H9 (cell line): ENCODE measurements at regions not wholly inside any gene's neighbourhood (a gene's known extent, or its start where the extent isn't known, plus 50 kb on each side); places are given as distances from the start of the nearest gene placed in this dataset.

Experiments
- DNase-seq: peaks from one replicate; pipeline ENCODE4 v3.0.0-alpha.2; 2017
- H2AFZ ChIP-seq: one replicate; pipeline ENCODE4 v1.6.1; 2013; ENCODE audit warnings: mild to moderate bottlenecking, low read length, control low read depth, moderate library complexity
- H2AK5ac ChIP-seq: 2 replicates; pipeline ENCODE4 v1.6.1; 2013; ENCODE audit warnings: low read length, control low read depth, mixed read lengths; ENCODE audit not compliant: insufficient read length
- H2BK120ac ChIP-seq: one replicate; pipeline ENCODE4 v1.6.1; 2013; ENCODE audit warnings: low read depth, mild to moderate bottlenecking, low read length, control low read depth, inconsistent platforms; ENCODE audit not compliant: poor library complexity, severe bottlenecking
- H2BK12ac ChIP-seq: 2 replicates; pipeline ENCODE4 v1.6.1; 2013; ENCODE audit warnings: low read length, control low read depth, mixed read lengths, low read depth; ENCODE audit not compliant: insufficient read length
- H2BK15ac ChIP-seq: 2 replicates; pipeline ENCODE4 v1.6.1; 2013; ENCODE audit warnings: low read depth, low read length, control low read depth
- H2BK20ac ChIP-seq: one replicate; pipeline ENCODE4 v1.6.1; 2013; ENCODE audit warnings: low read depth, mild to moderate bottlenecking, low read length, control low read depth, inconsistent platforms; ENCODE audit not compliant: poor library complexity, severe bottlenecking
- H2BK5ac ChIP-seq: 2 replicates; pipeline ENCODE4 v1.6.1; 2013; ENCODE audit warnings: low read length, control low read depth, mixed read lengths; ENCODE audit not compliant: insufficient read length
- H3K14ac ChIP-seq: 2 replicates; pipeline ENCODE4 v1.6.1; 2013; ENCODE audit warnings: low read length, control low read depth; ENCODE audit not compliant: insufficient read depth
- H3K18ac ChIP-seq: 2 replicates; pipeline ENCODE4 v1.6.1; 2013; ENCODE audit warnings: low read depth, mild to moderate bottlenecking, mixed read lengths, low read length, control low read depth; ENCODE audit not compliant: insufficient read length
- H3K23ac ChIP-seq: 2 replicates; pipeline ENCODE4 v1.6.1; 2013; ENCODE audit warnings: low read length, control low read depth, mixed read lengths, low read depth; ENCODE audit not compliant: insufficient read length
- H3K23me2 ChIP-seq: 2 replicates; pipeline ENCODE4 v1.6.1; 2013; ENCODE audit warnings: low read depth, mild to moderate bottlenecking, mixed read lengths, low read length, control low read depth; ENCODE audit not compliant: insufficient read length, poor library complexity, severe bottlenecking
- H3K27ac ChIP-seq: 2 replicates; pipeline ENCODE4 v1.5.1; 2013; ENCODE audit warnings: low read length, control low read depth, mixed read lengths, low read depth; ENCODE audit not compliant: insufficient read length
- H3K27me3 ChIP-seq: 2 replicates; pipeline ENCODE4 v1.6.1; 2013; ENCODE audit warnings: low read length, control low read depth, inconsistent platforms; ENCODE audit not compliant: insufficient read depth
- H3K4ac ChIP-seq: 2 replicates; pipeline ENCODE4 v1.6.1; 2013; ENCODE audit warnings: low read depth, mild to moderate bottlenecking, control low read depth, inconsistent platforms, low read length, moderate library complexity
- H3K4me1 ChIP-seq: 2 replicates; pipeline ENCODE4 v1.6.1; 2013; ENCODE audit warnings: low read length, control low read depth, inconsistent platforms; ENCODE audit not compliant: insufficient read depth
- H3K4me2 ChIP-seq: 2 replicates; pipeline ENCODE4 v1.6.1; 2013; ENCODE audit warnings: low read length, control low read depth, mixed read lengths; ENCODE audit not compliant: insufficient read length, insufficient read depth
- H3K56ac ChIP-seq: 2 replicates; pipeline ENCODE4 v1.6.1; 2013; ENCODE audit warnings: low read depth, mild to moderate bottlenecking, mixed read lengths, low read length, control low read depth; ENCODE audit not compliant: insufficient read length
- H3K79me1 ChIP-seq: 2 replicates; pipeline ENCODE4 v1.6.1; 2013; ENCODE audit warnings: low read depth, mild to moderate bottlenecking, moderate library complexity, low read length, control low read depth, inconsistent platforms; ENCODE audit not compliant: insufficient read depth, poor library complexity, severe bottlenecking
- H3K79me2 ChIP-seq: 2 replicates; pipeline ENCODE4 v1.6.1; 2013; ENCODE audit warnings: low read length, control low read depth, inconsistent platforms; ENCODE audit not compliant: insufficient read depth
- H3K9ac ChIP-seq: 2 replicates; pipeline ENCODE4 v1.6.1; 2013; ENCODE audit warnings: low read length, control low read depth, mixed read lengths; ENCODE audit not compliant: insufficient read length; ENCODE audit errors: extremely low read depth
- H3K9me3 ChIP-seq: one replicate; pipeline ENCODE4 v1.6.1; 2013; ENCODE audit warnings: low read depth, low read length, inconsistent platforms; ENCODE audit not compliant: control insufficient read depth
- H3T11ph ChIP-seq: one replicate; pipeline ENCODE4 v1.6.1; 2013; ENCODE audit warnings: mild to moderate bottlenecking, low read length, control low read depth, inconsistent platforms
- H4K20me1 ChIP-seq: one replicate; pipeline ENCODE4 v1.6.1; 2013; ENCODE audit not compliant: control insufficient read depth, insufficient read length, insufficient read depth
- H4K5ac ChIP-seq: 2 replicates; pipeline ENCODE4 v1.6.1; 2013; ENCODE audit warnings: low read depth, mild to moderate bottlenecking, mixed read lengths, low read length, control low read depth; ENCODE audit not compliant: insufficient read length
- H4K8ac ChIP-seq: replicated peaks from 2 replicates; pipeline ENCODE4 v1.6.1; 2013; ENCODE audit warnings: low read length, control low read depth, mixed read lengths, low read depth; ENCODE audit not compliant: insufficient read length
- H4K91ac ChIP-seq: 2 replicates; pipeline ENCODE4 v1.6.1; 2013; ENCODE audit warnings: low read depth, mild to moderate bottlenecking, moderate library complexity, mixed read lengths, low read length, control low read depth; ENCODE audit not compliant: insufficient read length
- H3K27ac Mint-ChIP-seq, 3 experiments: 2 replicates in 2 of 3; 3 replicates in 1 of 3; pipeline ENCODE4 v1.8.0; 2020 to 2021; ENCODE audit warnings: mixed read lengths in 3 of 3, mild to moderate bottlenecking in 1 of 3, moderate library complexity in 1 of 3
- H3K27me3 Mint-ChIP-seq: 2 replicates; pipeline ENCODE4 v1.8.0; 2021; ENCODE audit warnings: low read depth, mild to moderate bottlenecking, moderate library complexity, mixed read lengths
- H3K36me3 Mint-ChIP-seq, 3 experiments: 2 replicates in 2 of 3; 3 replicates in 1 of 3; pipeline ENCODE4 v1.8.0; 2020 to 2021; ENCODE audit warnings: low read depth in 3 of 3, mixed read lengths in 3 of 3; ENCODE audit not compliant: insufficient read depth in 1 of 3
- H3K4me1 Mint-ChIP-seq, 2 experiments: 2 replicates each; pipeline ENCODE4 v1.8.0; 2020; ENCODE audit warnings: mixed read lengths in 2 of 2
- H3K4me3 Mint-ChIP-seq, 2 experiments: 2 replicates in 1 of 2; 3 replicates in 1 of 2; pipeline ENCODE4 v1.8.0; 2020 to 2021; ENCODE audit warnings: mild to moderate bottlenecking in 2 of 2, mixed read lengths in 2 of 2, moderate library complexity in 1 of 2
- H3K9me3 Mint-ChIP-seq, 2 experiments: 2 replicates in 1 of 2; 3 replicates in 1 of 2; pipeline ENCODE4 v1.8.0; 2020; ENCODE audit warnings: mild to moderate bottlenecking in 2 of 2, mixed read lengths in 2 of 2, moderate library complexity in 1 of 2
- CTCF ChIP-seq: fragments of 200-600 bp; sonication (generic); conservative IDR thresholded peaks from 3 replicates; pipeline ENCODE4 v1.8.0; 2021; ENCODE audit warnings: antibody characterized with exemption, mild to moderate bottlenecking
- WGBS: extraction: QIAGEN DNeasy Blood & Tissue Kit; methylation state at CpG from one replicate; pipeline ENCODE4 v1.1.7; 2013; ENCODE audit warnings: missing lambda C conversion rate, low lambda C conversion rate, mixed read lengths; ENCODE audit not compliant: insufficient read length; ENCODE audit errors: extremely low coverage; 5-methylcytosine and 5-hydroxymethylcytosine counted together

GRCh38 chr18:40877096-40877495 is 1077.9 kb upstream of the PIK3C3 start:
- H3K4me1 ChIP-seq: peaks cover 4% of the 10 kb centered on the region; the same call in 1 of the 2 replicates
- H3K4me3 Mint-ChIP-seq: no peak overlapping the region
- no peak overlapping the region for H2AFZ ChIP-seq
- H3K4me2 ChIP-seq: no peak overlapping the region
- H2BK20ac ChIP-seq: no peak overlapping the region
- H3K79me1 ChIP-seq: no peaks in the 10 kb centered on the region
- H3K79me2 ChIP-seq: no peaks in the 10 kb centered on the region
- no peak overlapping the region for H4K91ac ChIP-seq
- no peak overlapping the region for H3K27ac Mint-ChIP-seq
- H4K20me1 ChIP-seq: no peaks in the 10 kb centered on the region
- H3K18ac ChIP-seq: no peak overlapping the region
- H3K14ac ChIP-seq: no peak overlapping the region
- no peak overlapping the region for H3K56ac ChIP-seq
- TF ChIP-seq CTCF: no peak
- no peak for DNase-seq
- no peak overlapping the region for H3K27ac ChIP-seq
- H2BK5ac ChIP-seq: no peak overlapping the region
- H2BK12ac ChIP-seq: no peak overlapping the region
- no peaks in the 10 kb centered on the region for H3K27me3 ChIP-seq
- no peak overlapping the region for H3T11ph ChIP-seq
- H3K27me3 Mint-ChIP-seq: peaks cover 6% of the 10 kb centered on the region
- H2BK15ac ChIP-seq: no peak overlapping the region
- H3K23me2 ChIP-seq: no peaks in the 10 kb centered on the region
- no peak overlapping the region for H3K4ac ChIP-seq
- H4K5ac ChIP-seq: no peak overlapping the region
- H3K9ac ChIP-seq: no peak overlapping the region
- WGBS: no CpG with 5 or more reads among the region's 5 CpGs
- H3K36me3 Mint-ChIP-seq: no peaks in the 10 kb centered on the region; a peak in 1 of 7 replicates
- H2BK120ac ChIP-seq: no peak overlapping the region
- no peak overlapping the region for H4K8ac ChIP-seq
- no peak overlapping the region for H3K23ac ChIP-seq
- peaks cover 39 to 42% of the 10 kb centered on the region in 2 experiments for H3K4me1 Mint-ChIP-seq
- H3K9me3 ChIP-seq: no peaks in the 10 kb centered on the region
- H2AK5ac ChIP-seq: no peak overlapping the region
- peaks cover 0 to 2% of the 10 kb centered on the region in 2 experiments; a peak in 2 of 5 replicates for H3K9me3 Mint-ChIP-seq
